ENCODE measurements at regions not wholly inside any gene's neighbourhood (a gene's known extent, or its start where the extent isn't known, plus 50 kb on each side); places are given as distances from the start of the nearest gene placed in this dataset.

DNA sequence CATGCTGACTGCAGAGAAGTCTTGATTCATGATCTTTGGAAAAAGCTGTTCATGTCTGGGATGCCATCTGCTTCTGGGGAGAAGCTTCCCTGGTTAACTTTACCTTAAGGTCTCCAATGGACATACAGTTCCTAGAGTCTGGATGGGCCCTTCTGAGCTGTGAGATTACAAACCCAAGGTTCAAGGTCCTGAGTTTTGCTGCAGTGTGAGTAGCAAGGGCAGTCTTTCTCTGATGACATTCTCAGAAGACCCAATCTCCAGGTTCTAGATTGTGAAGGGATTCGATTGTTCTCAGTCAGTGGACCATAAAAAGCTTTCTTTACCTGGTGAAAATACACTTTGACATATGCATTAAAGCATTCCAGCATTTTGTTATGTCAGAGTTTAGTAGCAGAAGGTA, 179.2 kb downstream of the AASDH start:
- no peak for DNase-seq (ENCODE audit: low read depth in 2 of 2)

GRCh38 chr4:56206258-56206657, 181.0 kb downstream of the AASDH start:
- DNase-seq (ENCODE audit: low read depth in 2 of 2): no peak

DNA sequence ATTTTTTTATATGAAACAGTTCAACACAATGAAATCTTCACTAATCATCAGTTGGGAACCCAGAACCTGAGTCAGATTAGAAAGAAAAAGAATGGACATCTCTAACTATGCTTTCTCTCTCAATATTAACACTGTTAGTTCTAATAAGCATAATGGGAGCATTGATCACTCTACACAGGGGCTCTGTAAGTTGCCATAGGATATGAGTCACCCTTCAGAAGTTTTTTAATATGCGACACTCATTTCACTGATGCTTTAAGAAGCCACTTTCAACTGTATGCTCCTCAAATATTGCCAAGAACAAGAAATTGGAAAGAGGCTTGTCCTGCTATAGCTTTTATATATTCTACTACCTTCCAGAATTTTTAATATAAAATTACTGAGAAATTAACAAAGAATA, 187.0 kb downstream of the AASDH start:
- DNase-seq (ENCODE audit: low read depth in 2 of 2): no peak

- DNase-seq (ENCODE audit: low read depth in 2 of 2): no peak
Observed at GRCh38 chr4:56198265-56198664, 189.0 kb downstream of the AASDH start.

DNA sequence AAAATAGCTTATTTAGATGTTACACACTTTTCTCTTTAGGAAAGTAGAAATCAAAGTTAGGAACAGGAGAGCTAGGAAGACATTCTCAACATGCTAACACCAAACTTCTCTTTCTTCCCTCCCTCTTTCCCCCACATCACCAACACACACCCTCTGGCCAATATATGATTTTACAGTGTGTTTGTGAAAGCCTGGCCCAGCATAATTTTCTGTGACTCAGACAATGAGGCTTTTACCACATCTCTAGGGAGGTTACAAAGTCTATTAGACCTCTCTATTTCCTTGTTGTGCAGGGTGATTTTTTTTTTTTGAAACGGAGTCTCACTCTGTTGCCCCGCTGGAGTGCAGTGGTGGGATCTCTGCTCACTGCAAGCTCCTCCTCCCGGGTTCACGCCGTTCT, 189.9 kb downstream of the AASDH start:
- peak; percentile 24 for DNase-seq (ENCODE audit: low read depth in 2 of 2)

DNA sequence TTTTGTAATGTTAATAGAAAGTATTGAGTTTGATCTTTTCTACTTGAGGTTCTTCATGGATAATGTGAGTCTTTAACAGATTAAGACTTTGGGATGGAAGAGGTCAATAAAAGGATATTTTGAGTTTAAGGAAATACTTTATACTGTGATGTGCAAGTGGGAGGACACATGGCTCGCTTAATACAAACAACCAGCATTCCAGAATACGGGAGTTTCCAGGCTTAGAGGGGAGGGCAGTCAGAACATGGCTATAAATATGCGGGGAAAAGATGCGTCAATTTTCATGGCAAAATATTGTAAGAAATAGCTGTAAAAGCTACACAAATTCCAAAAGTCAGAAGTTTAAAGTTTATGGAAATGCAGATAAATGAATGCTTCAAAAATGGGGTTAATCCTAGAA, 192.3 kb downstream of the AASDH start:
- no peak for DNase-seq (ENCODE audit: low read depth in 2 of 2)

- DNase-seq (ENCODE audit: low read depth in 2 of 2): no peak
Observed at GRCh38 chr4:56191534-56191933, 195.8 kb downstream of the AASDH start.

DNA sequence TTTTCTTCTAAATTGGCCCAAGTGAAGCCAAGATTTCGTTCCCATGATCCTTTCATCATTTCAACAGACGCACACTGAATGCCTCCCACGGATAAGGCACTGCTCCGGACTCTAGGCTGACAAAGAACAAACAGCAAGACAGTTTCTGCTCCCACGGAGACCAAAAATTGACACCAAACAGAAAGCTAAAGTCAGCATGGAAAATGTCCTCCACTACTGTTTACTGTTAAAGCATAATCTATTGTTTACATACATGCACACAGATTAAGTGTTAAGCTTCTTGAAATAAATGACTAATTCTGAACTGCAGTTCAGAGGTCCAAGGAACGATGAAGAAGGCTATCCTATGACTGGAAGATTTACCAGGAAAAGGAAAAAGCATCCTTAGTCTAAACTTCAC, 199.6 kb downstream of the AASDH start:
- no peak for DNase-seq (ENCODE audit: low read depth in 2 of 2)

GRCh38 chr4:56186808-56187523, 200.3 kb downstream of the AASDH start:
- DNase-seq (ENCODE audit: low read depth in 2 of 2): no peak

DNA sequence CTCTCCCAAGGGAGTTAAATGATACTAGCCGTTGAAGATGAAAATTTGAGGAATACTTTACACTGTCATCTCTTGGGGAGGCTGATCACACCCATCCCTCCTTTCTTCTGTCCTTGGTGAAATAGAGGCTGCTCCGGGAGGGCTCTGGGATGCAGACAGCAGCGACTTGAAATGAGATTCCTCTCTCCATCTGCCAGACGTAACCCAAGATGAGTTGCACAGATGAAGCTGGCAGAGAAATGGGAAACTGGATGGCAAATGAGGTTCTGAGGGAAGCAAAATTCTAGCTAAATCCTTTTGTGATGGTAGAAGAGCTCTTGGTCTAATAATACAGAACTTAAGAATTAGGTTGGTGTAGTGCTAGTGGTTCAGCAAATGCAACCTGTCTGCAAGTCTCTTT, 201.4 kb downstream of the AASDH start:
- DNase-seq (ENCODE audit: low read depth in 2 of 2): no peak

- no peak for DNase-seq (ENCODE audit: low read depth in 2 of 2)
Observed at GRCh38 chr4:56184214-56184613, 203.1 kb downstream of the AASDH start.

GRCh38 chr4:56183344-56183959, 203.8 kb downstream of the AASDH start:
- no peak for DNase-seq (ENCODE audit: low read depth in 2 of 2)

GRCh38 chr4:56182356-56182755, 204.9 kb downstream of the AASDH start:
- DNase-seq (ENCODE audit: low read depth in 2 of 2): no peak

GRCh38 chr4:56181140-56181953, 205.9 kb downstream of the AASDH start:
- DNase-seq (ENCODE audit: low read depth in 2 of 2): peak; percentile 12 to 17

GRCh38 chr4:56169061-56169460, 218.2 kb downstream of the AASDH start:
- no peak for DNase-seq (ENCODE audit: low read depth in 2 of 2)

DNA sequence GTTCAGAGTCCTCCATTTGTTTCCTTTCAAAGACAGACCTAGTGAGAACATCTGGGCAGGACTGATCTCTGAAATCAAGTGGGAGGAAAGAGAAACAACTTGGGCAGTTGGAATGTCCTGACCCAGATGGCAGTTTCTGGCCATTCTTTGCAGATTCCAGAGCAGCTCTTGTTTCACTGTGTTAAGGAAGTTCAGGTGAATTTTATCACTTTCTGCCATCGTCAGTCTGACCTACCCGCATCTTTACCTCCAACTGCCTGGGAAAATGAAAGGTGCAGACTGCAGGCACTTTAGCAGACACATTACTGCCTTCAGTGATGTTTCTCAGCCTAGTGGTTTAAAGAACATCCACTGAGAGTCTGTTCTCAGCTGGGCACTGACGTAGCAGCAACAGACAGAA, 216.2 kb downstream of the CEP135 start:
- no peak for DNase-seq (ENCODE audit: low read depth in 2 of 2)

DNA sequence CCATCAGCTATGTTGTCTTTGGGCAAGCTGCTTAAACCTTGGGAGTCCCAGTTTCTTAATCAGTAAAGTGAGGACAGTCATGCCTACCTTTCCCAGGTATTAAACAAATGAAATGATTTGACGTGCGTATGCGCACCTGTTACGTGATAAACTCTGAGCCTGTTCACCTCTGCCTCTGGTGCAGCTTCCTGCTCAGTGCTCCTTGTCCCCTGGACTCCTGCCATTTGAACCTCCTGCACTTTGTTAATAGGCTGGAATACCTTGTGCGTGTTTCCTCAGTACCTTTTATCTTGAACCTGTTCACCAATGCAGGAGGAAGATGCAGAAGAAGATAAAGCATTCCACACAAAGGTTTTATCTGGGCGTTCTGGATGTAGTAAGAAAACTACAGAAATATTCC, 211.9 kb downstream of the CEP135 start:
- DNase-seq (ENCODE audit: low read depth in 2 of 2): no peak

- no peak for DNase-seq (ENCODE audit: low read depth in 2 of 2)
Observed at GRCh38 chr4:56158483-56158882, 209.7 kb downstream of the CEP135 start.

- DNase-seq (ENCODE audit: low read depth in 2 of 2): no peak
Observed at GRCh38 chr4:56156141-56156540, 207.4 kb downstream of the CEP135 start.

DNA sequence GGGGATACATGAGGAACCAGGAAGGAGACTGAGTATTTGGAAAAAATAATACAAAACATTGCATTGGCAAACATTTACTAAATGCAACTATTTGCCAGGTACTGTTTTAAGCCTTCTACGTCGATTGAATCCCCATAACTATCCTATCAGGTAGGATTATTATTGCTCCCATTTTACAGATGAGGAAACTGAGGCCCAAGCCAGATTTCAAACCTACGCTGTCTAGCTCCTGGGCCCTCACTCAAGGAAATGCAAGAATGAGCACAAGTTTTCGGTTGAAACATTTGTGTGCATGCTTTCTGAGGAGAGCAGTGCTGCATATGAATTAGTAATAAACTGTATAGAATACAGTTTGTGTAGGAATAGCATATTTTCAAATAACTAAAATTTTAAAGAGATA, 206.7 kb downstream of the CEP135 start:
- no peak for DNase-seq (ENCODE audit: low read depth in 2 of 2)

- peak; percentile 73 to 74 for DNase-seq (ENCODE audit: low read depth in 2 of 2)
Observed at GRCh38 chr4:56149591-56149990, 200.8 kb downstream of the CEP135 start.

GRCh38 chr4:56148428-56148827, 199.7 kb downstream of the CEP135 start:
- DNase-seq (ENCODE audit: low read depth in 2 of 2): peak in 1 of 2 experiments; percentile 20

GRCh38 chr4:56147371-56147770, 198.6 kb downstream of the CEP135 start:
- peak in 1 of 2 experiments; percentile 29 for DNase-seq (ENCODE audit: low read depth in 2 of 2)
